HEK293T (cell line): ENCODE measurements at regions not wholly inside any gene's neighbourhood (a gene's known extent, or its start where the extent isn't known, plus 50 kb on each side); places are given as distances from the start of the nearest gene placed in this dataset.

Source experiments
- ELF4 ChIP-seq: fragments of 450-650 bp; IDR thresholded peaks from 2 replicates; pipeline ENCODE4 v1.6.1; 2017; ENCODE audit warnings: antibody characterized with exemption
- FOXA1 ChIP-seq: fragments of 450-650 bp; IDR thresholded peaks from 2 replicates; pipeline ENCODE4 v1.6.1; 2016; ENCODE audit warnings: mild to moderate bottlenecking
- FOXK2 ChIP-seq: fragments of 450-650 bp; IDR thresholded peaks from 2 replicates; pipeline ENCODE4 v1.6.1; 2016; ENCODE audit warnings: mild to moderate bottlenecking
- L3MBTL2 ChIP-seq: fragments of 450-650 bp; conservative IDR thresholded peaks from 2 replicates; pipeline ENCODE4 v1.6.1; 2016; ENCODE audit warnings: mild to moderate bottlenecking
- ZNF384 ChIP-seq: fragments of 450-650 bp; IDR thresholded peaks from 2 replicates; pipeline ENCODE4 v1.6.1; 2016
- TF ChIP-seq, protein P1 (sequence below): fragments of 450-650 bp; IDR thresholded peaks from 2 replicates; pipeline ENCODE4 v1.6.1; 2016

DNA sequence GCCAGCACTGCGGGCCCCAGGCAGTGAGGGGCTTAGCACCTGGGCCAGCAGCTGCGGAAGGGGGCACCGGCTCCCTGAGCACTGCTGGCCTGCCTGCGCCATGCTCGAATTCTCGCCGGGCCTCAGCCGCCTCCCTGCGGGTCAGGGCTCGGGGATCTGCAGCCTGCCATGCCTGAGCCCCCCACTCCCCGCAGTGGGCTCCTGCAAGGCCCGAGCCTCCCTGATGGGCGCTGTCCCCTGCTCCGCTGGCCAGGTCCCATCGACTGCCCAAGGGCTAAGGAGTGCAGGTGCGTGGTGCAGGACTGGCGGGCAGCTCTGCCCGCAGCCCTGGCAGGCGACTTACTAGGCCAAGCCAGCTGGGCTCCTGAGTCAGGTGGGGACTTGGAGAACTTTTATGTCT is 133.3 kb upstream of the LMNTD1 start:
- TF ChIP-seq ELF4 (no peak), FOXK2 (no peak), L3MBTL2 (no peak), FOXA1 (no peak), ZNF384 (no peak)
- TF ChIP-seq, protein P1, sequence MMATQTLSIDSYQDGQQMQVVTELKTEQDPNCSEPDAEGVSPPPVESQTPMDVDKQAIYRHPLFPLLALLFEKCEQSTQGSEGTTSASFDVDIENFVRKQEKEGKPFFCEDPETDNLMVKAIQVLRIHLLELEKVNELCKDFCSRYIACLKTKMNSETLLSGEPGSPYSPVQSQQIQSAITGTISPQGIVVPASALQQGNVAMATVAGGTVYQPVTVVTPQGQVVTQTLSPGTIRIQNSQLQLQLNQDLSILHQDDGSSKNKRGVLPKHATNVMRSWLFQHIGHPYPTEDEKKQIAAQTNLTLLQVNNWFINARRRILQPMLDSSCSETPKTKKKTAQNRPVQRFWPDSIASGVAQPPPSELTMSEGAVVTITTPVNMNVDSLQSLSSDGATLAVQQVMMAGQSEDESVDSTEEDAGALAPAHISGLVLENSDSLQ, result no peak
